ENCODE measurements at regions not wholly inside any gene's neighbourhood (a gene's known extent, or its start where the extent isn't known, plus 50 kb on each side); places are given as distances from the start of the nearest gene placed in this dataset.

DNA sequence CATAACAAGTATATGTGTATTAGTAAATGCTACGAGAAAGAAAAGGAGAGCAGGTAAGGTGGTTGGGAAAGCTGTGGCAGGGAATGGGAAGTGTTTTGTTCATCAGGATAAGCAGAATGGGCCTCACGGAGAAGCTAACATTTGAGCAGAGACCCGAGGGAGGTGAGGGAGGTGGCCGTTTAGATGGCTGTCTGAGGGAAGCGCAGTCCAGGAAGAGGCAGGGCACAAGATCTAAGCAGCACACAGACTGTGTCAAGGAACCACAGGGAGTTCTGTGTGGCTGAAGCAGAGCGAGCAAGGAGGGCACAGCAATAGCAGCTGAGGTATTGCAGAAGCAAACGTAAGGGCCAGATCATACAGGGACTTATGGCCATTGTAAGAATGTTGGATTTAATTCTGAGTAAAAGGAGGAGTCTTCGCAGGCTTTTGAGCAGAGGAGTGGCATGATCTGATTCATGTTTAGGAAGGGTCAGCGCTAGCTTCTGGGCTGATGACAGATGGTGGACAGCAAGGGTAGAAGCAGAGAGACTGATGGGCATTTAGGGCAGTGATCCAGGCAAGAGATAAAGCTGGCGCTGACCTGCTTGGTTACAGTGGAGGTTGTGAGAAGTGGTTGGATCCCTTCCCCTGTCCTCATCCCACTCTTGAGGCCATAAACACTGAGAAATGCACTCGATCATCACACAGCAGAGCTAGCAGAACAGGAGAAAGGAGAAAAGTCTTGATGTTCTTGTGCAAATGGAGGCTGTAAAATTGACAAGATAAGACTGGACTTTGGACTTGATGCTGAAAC is 199.9 kb downstream of the LACC1 start:
- no peak for DNase-seq (ENCODE audit: low spot score)
- TF ChIP-seq, protein P1, sequence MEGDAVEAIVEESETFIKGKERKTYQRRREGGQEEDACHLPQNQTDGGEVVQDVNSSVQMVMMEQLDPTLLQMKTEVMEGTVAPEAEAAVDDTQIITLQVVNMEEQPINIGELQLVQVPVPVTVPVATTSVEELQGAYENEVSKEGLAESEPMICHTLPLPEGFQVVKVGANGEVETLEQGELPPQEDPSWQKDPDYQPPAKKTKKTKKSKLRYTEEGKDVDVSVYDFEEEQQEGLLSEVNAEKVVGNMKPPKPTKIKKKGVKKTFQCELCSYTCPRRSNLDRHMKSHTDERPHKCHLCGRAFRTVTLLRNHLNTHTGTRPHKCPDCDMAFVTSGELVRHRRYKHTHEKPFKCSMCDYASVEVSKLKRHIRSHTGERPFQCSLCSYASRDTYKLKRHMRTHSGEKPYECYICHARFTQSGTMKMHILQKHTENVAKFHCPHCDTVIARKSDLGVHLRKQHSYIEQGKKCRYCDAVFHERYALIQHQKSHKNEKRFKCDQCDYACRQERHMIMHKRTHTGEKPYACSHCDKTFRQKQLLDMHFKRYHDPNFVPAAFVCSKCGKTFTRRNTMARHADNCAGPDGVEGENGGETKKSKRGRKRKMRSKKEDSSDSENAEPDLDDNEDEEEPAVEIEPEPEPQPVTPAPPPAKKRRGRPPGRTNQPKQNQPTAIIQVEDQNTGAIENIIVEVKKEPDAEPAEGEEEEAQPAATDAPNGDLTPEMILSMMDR (IDR thresholded peaks at IDR 0.05; ENCODE audit: extremely low read depth, insufficient read depth, missing control alignments) = no peak
- in situ Hi-C loops (cut with MboI; ENCODE audit: low pct_unique_long_range_greater_than_20kb, low sequenced_read_pairs, unreplicated experiment) = no loop called here

DNA sequence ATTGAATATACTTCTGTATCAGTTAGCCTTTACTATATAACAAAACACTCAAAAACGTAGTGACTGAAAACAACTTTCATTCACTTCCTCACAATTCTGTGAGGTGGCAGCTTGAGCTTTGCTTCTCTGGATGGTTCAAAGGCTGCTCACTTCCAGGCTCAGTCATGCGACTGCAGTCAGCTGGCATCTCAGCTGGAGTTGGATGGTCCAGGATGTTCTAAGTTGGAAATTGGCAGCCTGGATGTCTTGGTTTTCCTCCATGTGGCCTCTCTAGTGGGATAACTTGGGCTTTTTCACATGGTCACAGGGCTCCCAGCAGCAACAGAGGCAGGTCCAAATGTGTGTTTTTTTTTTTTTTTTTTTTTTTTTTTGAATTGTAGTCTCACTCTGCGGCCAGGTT is 204.4 kb downstream of the LACC1 start:
- in situ Hi-C loops (cut with MboI; ENCODE audit: low pct_unique_long_range_greater_than_20kb, low sequenced_read_pairs, unreplicated experiment) = no loop called here
- TF ChIP-seq, protein P1 (IDR thresholded peaks at IDR 0.05; ENCODE audit: extremely low read depth, insufficient read depth, missing control alignments) = no peak
- no peak for DNase-seq (ENCODE audit: low spot score)

DNA sequence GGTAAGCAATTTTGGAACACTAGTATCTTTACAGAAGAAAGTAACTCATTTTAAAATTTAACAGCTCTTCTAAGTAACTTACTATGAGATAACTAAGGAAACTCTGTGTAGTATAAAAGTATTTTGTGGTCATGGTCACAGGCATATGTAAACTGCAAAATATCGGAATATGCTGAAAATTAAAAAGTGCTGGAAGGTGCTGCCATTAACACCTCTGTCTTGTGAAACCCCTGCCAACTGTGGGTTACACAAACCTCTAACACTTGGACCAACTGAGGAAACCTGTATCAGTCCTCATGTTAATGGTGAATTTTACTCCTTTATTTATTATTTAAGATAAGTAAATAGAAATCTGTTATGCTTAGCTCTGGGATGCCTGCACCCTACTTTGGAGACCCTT is 206.7 kb downstream of the LACC1 start:
- in situ Hi-C loops (cut with MboI; ENCODE audit: low pct_unique_long_range_greater_than_20kb, low sequenced_read_pairs, unreplicated experiment) = no loop called here
- TF ChIP-seq, protein P1 (IDR thresholded peaks at IDR 0.05; ENCODE audit: extremely low read depth, insufficient read depth, missing control alignments) = no peak
- DNase-seq (ENCODE audit: low spot score) = no peak

DNA sequence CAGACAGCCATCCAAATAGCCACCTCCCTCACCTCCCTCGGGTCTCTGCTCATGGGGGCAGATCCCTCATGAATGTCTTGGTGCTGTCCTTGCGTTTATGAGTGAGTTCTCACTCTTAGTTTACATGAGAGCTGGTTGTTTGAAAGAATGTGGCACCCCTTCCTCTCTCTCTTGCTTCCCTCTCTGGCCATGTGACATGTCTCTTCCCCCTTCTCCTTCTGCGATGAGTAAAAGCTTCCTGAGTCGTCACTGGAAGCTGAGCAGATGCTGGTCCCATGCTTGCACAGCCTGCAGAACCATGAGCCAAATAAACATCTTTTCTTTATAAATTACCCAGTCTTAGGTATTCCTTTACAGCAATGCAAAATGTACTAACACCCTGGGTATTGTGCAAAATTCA is 208.7 kb downstream of the LACC1 start:
- TF ChIP-seq, protein P1 (IDR thresholded peaks at IDR 0.05; ENCODE audit: extremely low read depth, insufficient read depth, missing control alignments) = no peak
- in situ Hi-C loops (cut with MboI; ENCODE audit: low pct_unique_long_range_greater_than_20kb, low sequenced_read_pairs, unreplicated experiment) = no loop called here
- DNase-seq (ENCODE audit: low spot score) = no peak

DNA sequence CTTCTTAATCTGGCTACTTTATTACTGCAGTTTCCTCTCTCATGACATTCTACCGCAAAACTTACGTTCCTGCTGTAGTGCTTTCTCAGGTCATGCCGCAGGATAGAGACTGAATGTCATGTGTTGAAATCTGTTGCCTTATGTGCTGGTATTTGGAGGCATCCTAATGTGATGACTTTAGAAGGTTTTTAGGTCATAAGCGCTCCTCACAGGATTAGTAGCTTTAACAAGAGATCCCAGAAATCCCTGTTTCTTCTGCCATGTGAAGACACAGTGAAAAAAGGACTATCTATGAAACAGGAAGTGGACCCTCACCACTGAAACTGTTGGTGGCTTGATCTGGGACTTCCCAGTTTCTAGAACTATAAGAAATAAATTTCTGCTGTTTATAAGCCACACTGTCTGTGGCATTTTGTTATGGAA is 209.3 kb downstream of the LACC1 start:
- DNase-seq (ENCODE audit: low spot score) = no peak
- TF ChIP-seq, protein P1 (IDR thresholded peaks at IDR 0.05; ENCODE audit: extremely low read depth, insufficient read depth, missing control alignments) = no peak
- in situ Hi-C loops (cut with MboI; ENCODE audit: low pct_unique_long_range_greater_than_20kb, low sequenced_read_pairs, unreplicated experiment) = no loop called here

DNA sequence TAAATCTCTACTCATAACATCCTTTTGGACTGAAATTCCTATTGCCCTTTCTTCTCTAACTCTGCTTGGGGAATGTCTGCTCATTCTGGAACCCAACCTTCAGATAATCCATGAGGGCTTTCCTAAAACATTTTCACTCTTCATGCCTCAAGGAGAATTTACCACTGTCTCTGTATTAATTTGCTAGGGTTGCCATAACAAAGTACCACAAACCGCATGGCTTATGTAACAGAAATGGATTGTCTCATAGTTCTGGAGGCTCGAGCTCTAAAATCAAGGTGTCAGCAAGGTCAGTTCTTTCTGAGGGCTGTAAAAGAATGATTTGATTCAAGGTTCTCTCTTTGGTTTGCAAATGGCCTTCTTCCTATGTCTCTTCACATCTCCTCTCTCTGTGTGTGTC is 209.7 kb downstream of the LACC1 start:
- TF ChIP-seq, protein P1 (IDR thresholded peaks at IDR 0.05; ENCODE audit: extremely low read depth, insufficient read depth, missing control alignments) = no peak
- no peak for DNase-seq (ENCODE audit: low spot score)
- in situ Hi-C loops (cut with MboI; ENCODE audit: low pct_unique_long_range_greater_than_20kb, low sequenced_read_pairs, unreplicated experiment) = no loop called here
